Panc1 (cell line): ENCODE measurements at regions not wholly inside any gene's neighbourhood (a gene's known extent, or its start where the extent isn't known, plus 50 kb on each side); places are given as distances from the start of the nearest gene placed in this dataset.

Experiments
- POLR2AphosphoS5 ChIP-seq: IDR thresholded peaks from 2 replicates; pipeline ENCODE4 v1.6.1; 2012; ENCODE audit warnings: mild to moderate bottlenecking, low read depth, low read length, moderate library complexity
- SIN3A ChIP-seq: IDR thresholded peaks from 2 replicates; pipeline ENCODE4 v1.6.1; 2012; ENCODE audit warnings: low read depth, mild to moderate bottlenecking, low read length, moderate library complexity, borderline replicate concordance; ENCODE audit not compliant: insufficient read depth
- TCF7L2 ChIP-seq: IDR thresholded peaks from 2 replicates; pipeline ENCODE4 v1.6.1; 2011; ENCODE audit warnings: mild to moderate bottlenecking, low read depth, low read length, inconsistent platforms
- TF ChIP-seq, protein P1 (sequence below): fragments of 450-650 bp; IDR thresholded peaks from 2 replicates; pipeline ENCODE4 v1.5.1; 2017; ENCODE audit warnings: mild to moderate bottlenecking
- TF ChIP-seq, protein P2 (sequence below), 2 experiments: IDR thresholded peaks; 2 replicates each; pipeline ENCODE4 v1.6.1; 2011 to 2012; ENCODE audit warnings: low read depth in 2 of 2, control low read depth in 1 of 2, low read length in 1 of 2, mild to moderate bottlenecking in 1 of 2, moderate library complexity in 1 of 2; ENCODE audit not compliant: insufficient read depth in 1 of 2

DNA sequence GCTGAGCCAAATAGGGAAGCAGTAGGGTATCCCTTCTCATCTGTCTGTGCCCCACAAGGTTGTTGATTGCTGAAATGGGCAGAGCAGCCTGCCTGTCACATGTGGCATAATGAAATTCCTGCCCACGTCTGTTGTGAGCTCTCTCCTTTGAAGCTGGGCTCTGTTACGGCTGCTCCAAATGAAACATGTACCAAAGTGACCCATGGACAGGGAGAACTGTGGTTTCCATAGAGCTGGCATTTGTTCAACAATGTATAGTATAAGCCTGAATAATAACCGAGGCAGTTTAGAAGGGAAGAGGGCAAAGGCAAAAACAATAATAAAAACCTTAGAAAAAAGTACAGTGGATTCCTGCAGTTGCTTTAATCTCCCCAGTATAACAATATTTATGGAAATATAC lies 149.7 kb downstream of the LYPLAL1 start:
- TF ChIP-seq, protein P1, sequence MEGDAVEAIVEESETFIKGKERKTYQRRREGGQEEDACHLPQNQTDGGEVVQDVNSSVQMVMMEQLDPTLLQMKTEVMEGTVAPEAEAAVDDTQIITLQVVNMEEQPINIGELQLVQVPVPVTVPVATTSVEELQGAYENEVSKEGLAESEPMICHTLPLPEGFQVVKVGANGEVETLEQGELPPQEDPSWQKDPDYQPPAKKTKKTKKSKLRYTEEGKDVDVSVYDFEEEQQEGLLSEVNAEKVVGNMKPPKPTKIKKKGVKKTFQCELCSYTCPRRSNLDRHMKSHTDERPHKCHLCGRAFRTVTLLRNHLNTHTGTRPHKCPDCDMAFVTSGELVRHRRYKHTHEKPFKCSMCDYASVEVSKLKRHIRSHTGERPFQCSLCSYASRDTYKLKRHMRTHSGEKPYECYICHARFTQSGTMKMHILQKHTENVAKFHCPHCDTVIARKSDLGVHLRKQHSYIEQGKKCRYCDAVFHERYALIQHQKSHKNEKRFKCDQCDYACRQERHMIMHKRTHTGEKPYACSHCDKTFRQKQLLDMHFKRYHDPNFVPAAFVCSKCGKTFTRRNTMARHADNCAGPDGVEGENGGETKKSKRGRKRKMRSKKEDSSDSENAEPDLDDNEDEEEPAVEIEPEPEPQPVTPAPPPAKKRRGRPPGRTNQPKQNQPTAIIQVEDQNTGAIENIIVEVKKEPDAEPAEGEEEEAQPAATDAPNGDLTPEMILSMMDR: no peak
- TF ChIP-seq, protein P2, sequence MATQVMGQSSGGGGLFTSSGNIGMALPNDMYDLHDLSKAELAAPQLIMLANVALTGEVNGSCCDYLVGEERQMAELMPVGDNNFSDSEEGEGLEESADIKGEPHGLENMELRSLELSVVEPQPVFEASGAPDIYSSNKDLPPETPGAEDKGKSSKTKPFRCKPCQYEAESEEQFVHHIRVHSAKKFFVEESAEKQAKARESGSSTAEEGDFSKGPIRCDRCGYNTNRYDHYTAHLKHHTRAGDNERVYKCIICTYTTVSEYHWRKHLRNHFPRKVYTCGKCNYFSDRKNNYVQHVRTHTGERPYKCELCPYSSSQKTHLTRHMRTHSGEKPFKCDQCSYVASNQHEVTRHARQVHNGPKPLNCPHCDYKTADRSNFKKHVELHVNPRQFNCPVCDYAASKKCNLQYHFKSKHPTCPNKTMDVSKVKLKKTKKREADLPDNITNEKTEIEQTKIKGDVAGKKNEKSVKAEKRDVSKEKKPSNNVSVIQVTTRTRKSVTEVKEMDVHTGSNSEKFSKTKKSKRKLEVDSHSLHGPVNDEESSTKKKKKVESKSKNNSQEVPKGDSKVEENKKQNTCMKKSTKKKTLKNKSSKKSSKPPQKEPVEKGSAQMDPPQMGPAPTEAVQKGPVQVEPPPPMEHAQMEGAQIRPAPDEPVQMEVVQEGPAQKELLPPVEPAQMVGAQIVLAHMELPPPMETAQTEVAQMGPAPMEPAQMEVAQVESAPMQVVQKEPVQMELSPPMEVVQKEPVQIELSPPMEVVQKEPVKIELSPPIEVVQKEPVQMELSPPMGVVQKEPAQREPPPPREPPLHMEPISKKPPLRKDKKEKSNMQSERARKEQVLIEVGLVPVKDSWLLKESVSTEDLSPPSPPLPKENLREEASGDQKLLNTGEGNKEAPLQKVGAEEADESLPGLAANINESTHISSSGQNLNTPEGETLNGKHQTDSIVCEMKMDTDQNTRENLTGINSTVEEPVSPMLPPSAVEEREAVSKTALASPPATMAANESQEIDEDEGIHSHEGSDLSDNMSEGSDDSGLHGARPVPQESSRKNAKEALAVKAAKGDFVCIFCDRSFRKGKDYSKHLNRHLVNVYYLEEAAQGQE (IDR thresholded peaks at IDR 0.05; ENCODE audit: insufficient read depth in 1 of 2, low read depth in 2 of 2, low read length in 1 of 2): no peak
- TF ChIP-seq POLR2AphosphoS5 (no peak), SIN3A (no peak), TCF7L2 (no peak)
